ENCODE measurements at regions not wholly inside any gene's neighbourhood (a gene's known extent, or its start where the extent isn't known, plus 50 kb on each side); places are given as distances from the start of the nearest gene placed in this dataset.

- Histone ChIP-seq H3K56ac (replicated peaks; ENCODE audit: insufficient read length, low read depth, low read length) (no peak overlapping the region), H3K79me2 (ENCODE audit: control insufficient read depth in 1 of 2, insufficient read depth in 2 of 2, low read length in 2 of 2) (no peaks in the 10 kb centered on the region), H2BK5ac (ENCODE audit: low read depth, low read length) (no peak overlapping the region), H3K14ac (ENCODE audit: insufficient read length) (no peak overlapping the region), H2AFZ (ENCODE audit: low read length) (no peak overlapping the region), H3K36me3 (ENCODE audit: control insufficient read depth in 2 of 4, insufficient read depth in 4 of 4, low read length in 3 of 4) (no peaks in the 10 kb centered on the region), H3K27ac (ENCODE audit: low read depth, low read length) (no peak overlapping the region), H3K4me1 (replicated peaks in 1 of 4; ENCODE audit: control insufficient read depth in 3 of 4, insufficient read depth in 4 of 4, low read length in 3 of 4) (no peaks in the 10 kb centered on the region), H2BK12ac (ENCODE audit: low read depth, low read length) (no peak overlapping the region), H3K23ac (ENCODE audit: insufficient read length) (no peak overlapping the region), H4K91ac (replicated peaks; ENCODE audit: insufficient read length, low read length) (no peak overlapping the region), H2AK5ac (ENCODE audit: low read depth, low read length) (no peak overlapping the region), H3K23me2 (ENCODE audit: low read depth, low read length) (0 out of 2 replicates have a peak, but pooled peaks cover 3% of the 10 kb centered on the region), H3K27me3 (replicated peaks in 1 of 4; ENCODE audit: control insufficient read depth in 3 of 4, extremely low read depth in 1 of 4, insufficient read depth in 3 of 4, low read length in 3 of 4) (no peaks in the 10 kb centered on the region), H3K4me2 (ENCODE audit: insufficient read depth in 1 of 2, low read depth in 2 of 2, low read length in 2 of 2) (no peak overlapping the region), H3K18ac (ENCODE audit: extremely low read depth, low read length) (no peak overlapping the region), H2BK15ac (ENCODE audit: low read length) (no peak overlapping the region), H3K9ac (replicated peaks in 1 of 4; ENCODE audit: extremely low read depth in 1 of 4, low read depth in 3 of 4, low read length in 3 of 4) (no peak overlapping the region; a peak in 1 of 7 replicates), H2BK20ac (ENCODE audit: low read length) (no peak overlapping the region), H2BK120ac (replicated peaks; ENCODE audit: low read depth, low read length) (no peak overlapping the region), H4K5ac (ENCODE audit: insufficient read length, low read depth, low read length) (no peak overlapping the region), H4K20me1 (replicated peaks in 1 of 2; ENCODE audit: control insufficient read depth in 1 of 2, insufficient read depth in 2 of 2, low read length in 2 of 2) (no peaks in the 10 kb centered on the region), H3K9me3 (ENCODE audit: insufficient read depth in 2 of 2, low read depth in 1 of 2, low read length in 1 of 2) (peaks cover 0 to 3% of the 10 kb centered on the region in 2 experiments; a peak in 1 of 4 replicates), H3K79me1 (ENCODE audit: low read depth, low read length) (no peaks in the 10 kb centered on the region), H3K4ac (replicated peaks; ENCODE audit: insufficient read length, low read depth, low read length) (no peak overlapping the region), H3K4me3 (ENCODE audit: extremely low read depth in 1 of 4, insufficient read depth in 2 of 4, low read depth in 3 of 4, low read length in 4 of 4) (no peak overlapping the region), H4K8ac (ENCODE audit: extremely low read depth, insufficient read depth, low read length) (no peak overlapping the region; the same call in 1 of the 2 replicates)
- TF ChIP-seq POLR2A (IDR thresholded peaks at IDR 0.05; ENCODE audit: control extremely low read depth in 1 of 2, low read depth in 2 of 2, low read length in 2 of 2) (no peak), GTF2F1 (IDR thresholded peaks at IDR 0.05; ENCODE audit: borderline replicate concordance, low read depth, low read length) (no peak), JUN (IDR thresholded peaks at IDR 0.05; ENCODE audit: low read depth, low read length) (no peak), BCL11A (IDR thresholded peaks at IDR 0.05; ENCODE audit: low read depth in 2 of 2, low read length in 2 of 2) (no peak), TAF1 (IDR thresholded peaks at IDR 0.05; ENCODE audit: low read depth, low read length) (no peak), TCF12 (IDR thresholded peaks at IDR 0.05; ENCODE audit: low read depth, low read length) (no peak), SP1 (IDR thresholded peaks at IDR 0.05; ENCODE audit: low read depth, low read length) (no peak), ATF3 (IDR thresholded peaks at IDR 0.05; ENCODE audit: insufficient read depth, low read depth, low read length) (no peak), NRF1 (IDR thresholded peaks at IDR 0.05; ENCODE audit: low read depth, low read length) (no peak), ZNF274 (IDR thresholded peaks at IDR 0.05; ENCODE audit: borderline replicate concordance, extremely low read depth, low read length) (no peak), HDAC6 (IDR thresholded peaks at IDR 0.05; ENCODE audit: low read depth, low read length) (no peak)
- ChIA-PET CTCF (ENCODE audit: partially characterized antibody) (interaction anchor here (0.6 to 1.0 kb wide), 2 partner anchors 68 to 984 kb away, joined by 3 read pairs; no protein-coding TSS in a partner anchor), POLR2A (ENCODE audit: partially characterized antibody) (no interaction called here)
- 88% methylated on average over 7 of the region's 7 CpGs; no CpG with 5 or more reads in 1 of the 2 experiments for WGBS, 2 experiments (ENCODE audit: extremely low coverage in 1 of 2, insufficient coverage in 1 of 2, insufficient read length in 1 of 2, insufficient replicate concordance in 2 of 2, low coverage in 1 of 2, low lambda C conversion rate in 2 of 2, missing lambda C conversion rate in 1 of 2)
- FAIRE-seq (no peak), DNase-seq (ENCODE audit: low read depth in 1 of 2, low spot score in 2 of 2) (no peak)
Measured at GRCh38 chr4:153950100-153950979, 161.5 kb upstream of the SFRP2 start.

Measured in H1 (cell line).